CD4-positive, alpha-beta T cell (primary cell): ENCODE measurements at regions not wholly inside any gene's neighbourhood (a gene's known extent, or its start where the extent isn't known, plus 50 kb on each side); places are given as distances from the start of the nearest gene placed in this dataset.

Experiments used
- ATAC-seq: fragments of 200-7000 bp; cut with Tn5 transposase; one replicate; pipeline ENCODE4 v1.10.0; 2022; ENCODE audit warnings: mild to moderate bottlenecking; ENCODE audit not compliant: poor library complexity
- CTCF ChIA-PET: fragments of 350-600 bp; sonication (Branson Sonifier 250); formaldehyde crosslinking; loops from one replicate; lab custom pipeline; 2021; ENCODE audit warnings: antibody characterized with exemption, inconsistent platforms; lab: Charles Lee
- POLR2A ChIA-PET: fragments of 350-600 bp; sonication (Branson Sonifier 250); formaldehyde crosslinking; loops from one replicate; lab custom pipeline; 2021; ENCODE audit warnings: antibody characterized with exemption, inconsistent platforms; lab: Charles Lee
- DNase-seq, 14 experiments: peaks; one replicate each; pipeline ENCODE4 v3.0.0-alpha.2; 2013 to 2020; ENCODE audit warnings: mixed read lengths in 2 of 14
- H3K27ac ChIP-seq, 2 donors: one replicate each; pipeline versions ENCODE4 v1.5.1 to v1.7.0; 2013; ENCODE audit warnings: low read length in 2 of 2, low read depth in 1 of 2, mild to moderate bottlenecking in 1 of 2
- H3K27me3 ChIP-seq, 2 experiments: 1 replicate in 1 of 2; 2 replicates in 1 of 2; pipeline versions ENCODE4 v1.6.1 to v1.7.0; 2013; ENCODE audit warnings: low read length in 2 of 2, control low read depth in 1 of 2, mild to moderate bottlenecking in 1 of 2, moderate library complexity in 1 of 2; ENCODE audit not compliant: insufficient read depth in 2 of 2, control insufficient read depth in 1 of 2
- H3K36me3 ChIP-seq: one replicate; pipeline ENCODE4 v1.6.1; 2013; ENCODE audit warnings: low read length, control low read depth; ENCODE audit not compliant: insufficient read depth
- H3K4me1 ChIP-seq: one replicate; pipeline ENCODE4 v1.6.1; 2013; ENCODE audit warnings: low read length, control low read depth; ENCODE audit not compliant: insufficient read depth
- H3K4me3 ChIP-seq: one replicate; pipeline ENCODE4 v1.5.1; 2013; ENCODE audit warnings: mild to moderate bottlenecking, low read length, moderate library complexity
- H3K9me3 ChIP-seq, 2 experiments: 1 replicate in 1 of 2; 2 replicates in 1 of 2; pipeline versions ENCODE4 v1.6.1 to v1.7.0; 2013; ENCODE audit warnings: low read length in 2 of 2, mild to moderate bottlenecking in 2 of 2, control low read depth in 1 of 2, moderate library complexity in 1 of 2; ENCODE audit not compliant: control insufficient read depth in 1 of 2, insufficient read depth in 1 of 2
- H3K27ac Mint-ChIP-seq: one replicate; pipeline ENCODE4 v1.8.0; 2020; ENCODE audit warnings: mixed read lengths
- H3K27me3 Mint-ChIP-seq: one replicate; pipeline ENCODE4 v1.8.0; 2021; ENCODE audit warnings: mixed read lengths
- H3K36me3 Mint-ChIP-seq: one replicate; pipeline ENCODE4 v1.8.0; 2021; ENCODE audit warnings: low read depth, mixed read lengths
- H3K4me1 Mint-ChIP-seq: one replicate; pipeline ENCODE4 v1.8.0; 2021; ENCODE audit warnings: low read depth, mixed read lengths
- H3K4me3 Mint-ChIP-seq: one replicate; pipeline ENCODE4 v1.8.0; 2020; ENCODE audit warnings: mild to moderate bottlenecking, mixed read lengths
- H3K9me3 Mint-ChIP-seq: one replicate; pipeline ENCODE4 v1.8.0; 2020; ENCODE audit warnings: mixed read lengths
- intact Hi-C, 2 experiments: fragments of 100-400 bp; cut with DNase I in 1 of 2; cut with micrococcal nuclease in 1 of 2; formaldehyde crosslinking; loops; one replicate each; pipeline versions ENCODE4 v1.15.1 to v1.9.0; 2023 to 2025; cut with DNase I, micrococcal nuclease
- TF ChIP-seq, protein P1 (sequence below): fragments of 200-600 bp; IDR thresholded peaks from one replicate; pipeline ENCODE4 v1.8.0; 2022; ENCODE audit warnings: antibody characterized with exemption, mild to moderate bottlenecking

GRCh38 chr2:53559302-53559966 lies 208.2 kb upstream of the CHAC2 start:
- intact Hi-C loops = no loop called here
- Histone ChIP-seq H3K4me1 (no peaks in the 10 kb centered on the region), H3K9me3 (peaks cover 0 to 12% of the 10 kb centered on the region in 2 experiments), H3K27me3 (no peaks in the 10 kb centered on the region), H3K27ac (no peak overlapping the region), H3K36me3 (no peaks in the 10 kb centered on the region), H3K4me3 (no peak overlapping the region)
- TF ChIP-seq, protein P1, sequence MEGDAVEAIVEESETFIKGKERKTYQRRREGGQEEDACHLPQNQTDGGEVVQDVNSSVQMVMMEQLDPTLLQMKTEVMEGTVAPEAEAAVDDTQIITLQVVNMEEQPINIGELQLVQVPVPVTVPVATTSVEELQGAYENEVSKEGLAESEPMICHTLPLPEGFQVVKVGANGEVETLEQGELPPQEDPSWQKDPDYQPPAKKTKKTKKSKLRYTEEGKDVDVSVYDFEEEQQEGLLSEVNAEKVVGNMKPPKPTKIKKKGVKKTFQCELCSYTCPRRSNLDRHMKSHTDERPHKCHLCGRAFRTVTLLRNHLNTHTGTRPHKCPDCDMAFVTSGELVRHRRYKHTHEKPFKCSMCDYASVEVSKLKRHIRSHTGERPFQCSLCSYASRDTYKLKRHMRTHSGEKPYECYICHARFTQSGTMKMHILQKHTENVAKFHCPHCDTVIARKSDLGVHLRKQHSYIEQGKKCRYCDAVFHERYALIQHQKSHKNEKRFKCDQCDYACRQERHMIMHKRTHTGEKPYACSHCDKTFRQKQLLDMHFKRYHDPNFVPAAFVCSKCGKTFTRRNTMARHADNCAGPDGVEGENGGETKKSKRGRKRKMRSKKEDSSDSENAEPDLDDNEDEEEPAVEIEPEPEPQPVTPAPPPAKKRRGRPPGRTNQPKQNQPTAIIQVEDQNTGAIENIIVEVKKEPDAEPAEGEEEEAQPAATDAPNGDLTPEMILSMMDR = no peak
- no peaks in the 10 kb centered on the region for H3K36me3 Mint-ChIP-seq
- H3K27me3 Mint-ChIP-seq = no peaks in the 10 kb centered on the region
- peaks cover 2% of the 10 kb centered on the region for H3K9me3 Mint-ChIP-seq
- ChIA-PET CTCF (no interaction called here), POLR2A (no interaction called here)
- DNase-seq (no peak), ATAC-seq (no peak)
- no peak overlapping the region for H3K27ac Mint-ChIP-seq
- no peaks in the 10 kb centered on the region for H3K4me1 Mint-ChIP-seq
- no peak overlapping the region for H3K4me3 Mint-ChIP-seq

DNA sequence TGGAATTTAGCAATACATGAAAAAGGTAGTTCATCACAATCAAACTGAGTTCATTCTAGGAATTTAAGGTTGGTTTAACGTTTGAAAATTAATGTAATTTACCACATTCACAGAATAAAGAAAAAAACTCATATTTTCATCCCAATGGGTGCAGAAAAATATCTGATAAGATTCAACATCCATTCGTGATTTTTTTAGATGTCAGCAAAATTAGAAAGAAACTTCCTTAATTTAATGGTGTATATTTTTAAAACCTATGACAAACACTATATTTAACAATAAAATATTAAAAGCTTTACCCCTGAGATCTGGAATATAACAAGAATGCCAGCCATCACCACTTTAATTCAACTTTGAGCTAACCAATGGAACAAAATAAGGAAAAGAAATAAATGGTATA lies 208.7 kb upstream of the CHAC2 start:
- Mint-ChIP-seq H3K4me3 (no peak overlapping the region), H3K27ac (no peak overlapping the region), H3K27me3 (no peaks in the 10 kb centered on the region), H3K36me3 (no peaks in the 10 kb centered on the region), H3K4me1 (no peaks in the 10 kb centered on the region), H3K9me3 (peaks cover 2% of the 10 kb centered on the region)
- Histone ChIP-seq H3K27ac (no peak overlapping the region), H3K27me3 (peaks cover 0 to 2% of the 10 kb centered on the region in 2 experiments), H3K9me3 (peaks cover 4 to 17% of the 10 kb centered on the region in 2 experiments), H3K4me3 (no peak overlapping the region), H3K36me3 (no peaks in the 10 kb centered on the region), H3K4me1 (no peaks in the 10 kb centered on the region)
- POLR2A ChIA-PET = no interaction called here
- CTCF ChIA-PET = no interaction called here
- no peak for DNase-seq
- TF ChIP-seq, protein P1 = no peak
- ATAC-seq = no peak
- intact Hi-C loops = no loop called here

DNA sequence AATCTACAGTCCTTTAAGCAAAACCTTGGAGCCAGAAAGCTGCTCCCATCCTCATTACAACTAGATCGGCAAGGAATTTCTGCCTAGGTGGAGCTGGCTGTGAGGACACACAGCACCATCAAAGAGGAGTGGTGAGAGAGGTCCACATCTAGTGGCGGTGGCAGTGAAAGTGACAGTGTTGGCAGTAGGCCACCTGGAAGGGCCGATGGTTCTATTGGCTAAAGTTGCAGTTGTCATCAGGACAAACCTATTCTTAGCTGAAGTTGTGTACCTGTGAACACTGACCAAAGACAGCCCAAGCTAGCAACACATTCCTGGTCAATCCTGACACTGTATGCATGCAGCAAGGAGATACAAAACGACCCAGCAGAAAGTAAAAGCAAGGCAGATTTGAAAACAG lies 218.1 kb upstream of the CHAC2 start:
- no peaks in the 10 kb centered on the region for H3K36me3 Mint-ChIP-seq
- DNase-seq = no peak
- H3K9me3 Mint-ChIP-seq = peaks cover 5% of the 10 kb centered on the region
- Histone ChIP-seq H3K4me1 (no peaks in the 10 kb centered on the region), H3K27me3 (peaks cover 0 to 3% of the 10 kb centered on the region in 2 experiments), H3K36me3 (no peaks in the 10 kb centered on the region), H3K27ac (no peak overlapping the region), H3K4me3 (no peak overlapping the region), H3K9me3 (peaks cover 4 to 15% of the 10 kb centered on the region in 2 experiments)
- intact Hi-C loops = no loop called here
- no peak for ATAC-seq
- ChIA-PET POLR2A (no interaction called here), CTCF (interaction anchor here (0.7 kb wide), 1 partner anchor 1224 kb away, joined by 3 read pairs; no protein-coding TSS in a partner anchor)
- H3K4me1 Mint-ChIP-seq = no peaks in the 10 kb centered on the region
- no peak overlapping the region for H3K4me3 Mint-ChIP-seq
- H3K27ac Mint-ChIP-seq = no peak overlapping the region
- TF ChIP-seq, protein P1 = no peak
- peaks cover 15% of the 10 kb centered on the region for H3K27me3 Mint-ChIP-seq
